ENCODE measurements at regions not wholly inside any gene's neighbourhood (a gene's known extent, or its start where the extent isn't known, plus 50 kb on each side); places are given as distances from the start of the nearest gene placed in this dataset.

- no peaks in the 10 kb centered on the region for H3K36me3 Mint-ChIP-seq
- Histone ChIP-seq H3K27ac (ENCODE audit: low read length) (no peak overlapping the region), H3K4me1 (ENCODE audit: control insufficient read depth, insufficient read depth, low read length) (no peaks in the 10 kb centered on the region), H3K9me3 (ENCODE audit: control insufficient read depth, insufficient read depth, low read length) (no peaks in the 10 kb centered on the region), H3K4me3 (ENCODE audit: low read length) (no peak overlapping the region), H3K27me3 (ENCODE audit: control insufficient read depth, insufficient read depth, low read length) (no peaks in the 10 kb centered on the region), H3K36me3 (ENCODE audit: control insufficient read depth, insufficient read depth, low read length) (no peaks in the 10 kb centered on the region)
- intact Hi-C loops (cut with micrococcal nuclease), result no loop called here
- no peak for DNase-seq
- no peaks in the 10 kb centered on the region for H3K9me3 Mint-ChIP-seq
- no peak for ATAC-seq
- peaks cover 15 to 24% of the 10 kb centered on the region in 2 donors for H3K27me3 Mint-ChIP-seq (ENCODE audit: low read depth in 2 of 2)
- no peaks in the 10 kb centered on the region for H3K4me1 Mint-ChIP-seq
- WGBS (ENCODE audit: insufficient coverage), result 82% methylated on average over 1 of the region's 1 CpG
- no peak overlapping the region for H3K4me3 Mint-ChIP-seq
- no peak for TF ChIP-seq CTCF (IDR thresholded peaks at IDR 0.05)
- H3K27ac Mint-ChIP-seq, result no peak overlapping the region
Observed at GRCh38 chr1:112267206-112267605, 128.8 kb upstream of the CTTNBP2NL start.

GRCh38 chr1:112267929-112268328 is 128.1 kb upstream of the CTTNBP2NL start:
- intact Hi-C loops (cut with micrococcal nuclease), result no loop called here
- no peaks in the 10 kb centered on the region for H3K9me3 Mint-ChIP-seq

GRCh38 chr1:112268408-112268807 is 127.6 kb upstream of the CTTNBP2NL start:
- no peak overlapping the region for H3K27ac Mint-ChIP-seq
- H3K27me3 Mint-ChIP-seq (ENCODE audit: low read depth in 2 of 2), result peaks cover 15 to 32% of the 10 kb centered on the region in 2 donors
- Histone ChIP-seq H3K27me3 (ENCODE audit: control insufficient read depth, insufficient read depth, low read length) (no peaks in the 10 kb centered on the region), H3K4me3 (ENCODE audit: low read length) (no peak overlapping the region), H3K4me1 (ENCODE audit: control insufficient read depth, insufficient read depth, low read length) (no peaks in the 10 kb centered on the region), H3K36me3 (ENCODE audit: control insufficient read depth, insufficient read depth, low read length) (no peaks in the 10 kb centered on the region), H3K9me3 (ENCODE audit: control insufficient read depth, insufficient read depth, low read length) (no peaks in the 10 kb centered on the region), H3K27ac (ENCODE audit: low read length) (no peak overlapping the region)
- no peak overlapping the region for H3K4me3 Mint-ChIP-seq
- no peak for DNase-seq
- no peak for ATAC-seq
- WGBS (ENCODE audit: insufficient coverage), result 85% methylated on average over 3 of the region's 3 CpGs
- no peak for TF ChIP-seq CTCF (IDR thresholded peaks at IDR 0.05)
- intact Hi-C loops (cut with micrococcal nuclease), result no loop called here
- no peaks in the 10 kb centered on the region for H3K4me1 Mint-ChIP-seq
- no peaks in the 10 kb centered on the region for H3K36me3 Mint-ChIP-seq
- no peaks in the 10 kb centered on the region for H3K9me3 Mint-ChIP-seq

More at GRCh38 chr1:112267929-112268328, 128.1 kb upstream of the CTTNBP2NL start:
- Mint-ChIP-seq H3K4me1 (no peaks in the 10 kb centered on the region), H3K4me3 (no peak overlapping the region), H3K27me3 (ENCODE audit: low read depth in 2 of 2) (peaks cover 15 to 27% of the 10 kb centered on the region in 2 donors), H3K27ac (no peak overlapping the region), H3K36me3 (no peaks in the 10 kb centered on the region)
- DNase-seq, result no peak
- Histone ChIP-seq H3K9me3 (ENCODE audit: control insufficient read depth, insufficient read depth, low read length) (no peaks in the 10 kb centered on the region), H3K36me3 (ENCODE audit: control insufficient read depth, insufficient read depth, low read length) (no peaks in the 10 kb centered on the region), H3K4me1 (ENCODE audit: control insufficient read depth, insufficient read depth, low read length) (no peaks in the 10 kb centered on the region), H3K4me3 (ENCODE audit: low read length) (no peak overlapping the region), H3K27me3 (ENCODE audit: control insufficient read depth, insufficient read depth, low read length) (no peaks in the 10 kb centered on the region), H3K27ac (ENCODE audit: low read length) (no peak overlapping the region)
- no peak for TF ChIP-seq CTCF (IDR thresholded peaks at IDR 0.05)
- no peak for ATAC-seq

- no peaks in the 10 kb centered on the region for H3K4me1 ChIP-seq (ENCODE audit: control insufficient read depth, insufficient read depth, low read length)
- no peaks in the 10 kb centered on the region for H3K36me3 Mint-ChIP-seq
- peaks cover 19 to 43% of the 10 kb centered on the region in 2 donors for H3K27me3 Mint-ChIP-seq (ENCODE audit: low read depth in 2 of 2)
- H3K27me3 ChIP-seq (ENCODE audit: control insufficient read depth, insufficient read depth, low read length), result no peaks in the 10 kb centered on the region
- no peaks in the 10 kb centered on the region for H3K9me3 ChIP-seq (ENCODE audit: control insufficient read depth, insufficient read depth, low read length)
- no peak overlapping the region for H3K27ac Mint-ChIP-seq
- ATAC-seq, result no peak
- no peak overlapping the region for H3K4me3 ChIP-seq (ENCODE audit: low read length)
- no peaks in the 10 kb centered on the region for H3K36me3 ChIP-seq (ENCODE audit: control insufficient read depth, insufficient read depth, low read length)
- TF ChIP-seq CTCF (IDR thresholded peaks at IDR 0.05), result no peak
- no peaks in the 10 kb centered on the region for H3K4me1 Mint-ChIP-seq
- intact Hi-C loops (cut with micrococcal nuclease), result no loop called here
- WGBS (ENCODE audit: insufficient coverage), result 90% methylated on average over 3 of the region's 3 CpGs
- no peak overlapping the region for H3K4me3 Mint-ChIP-seq
- no peak overlapping the region for H3K27ac ChIP-seq (ENCODE audit: low read length)
- H3K9me3 Mint-ChIP-seq, result no peaks in the 10 kb centered on the region
- no peak for DNase-seq
Observed at GRCh38 chr1:112271270-112271669, 124.7 kb upstream of the CTTNBP2NL start.

Data from natural killer cell (primary cell).